ENCODE measurements at regions not wholly inside any gene's neighbourhood (a gene's known extent, or its start where the extent isn't known, plus 50 kb on each side); places are given as distances from the start of the nearest gene placed in this dataset.

GRCh38 chr5:17720071-17720470 is 85.8 kb downstream of the TAF11L14 start:
- H3K27me3 ChIP-seq (replicated peaks; ENCODE audit: insufficient read depth) = no peaks in the 10 kb centered on the region
- TF ChIP-seq CTCF (IDR thresholded peaks at IDR 0.05) = no peak
- no peak overlapping the region for H3K27ac ChIP-seq
- DNase-seq (ENCODE audit: low spot score) (no peak), ATAC-seq (ENCODE audit: insufficient number of reproducible peaks, low FRiP score, low read depth) (no peak)
- H3K9me3 ChIP-seq = no peaks in the 10 kb centered on the region
- H3K4me1 ChIP-seq (ENCODE audit: control insufficient read depth in 1 of 2, low read depth in 2 of 2) = no peaks in the 10 kb centered on the region
- H3K4me3 ChIP-seq = no peak overlapping the region
- H3K36me3 ChIP-seq = no peaks in the 10 kb centered on the region

GRCh38 chr5:17723876-17724275 is 89.6 kb downstream of the TAF11L14 start:
- Histone ChIP-seq H3K4me1 (ENCODE audit: control insufficient read depth in 1 of 2, low read depth in 2 of 2) (no peaks in the 10 kb centered on the region), H3K4me3 (no peak overlapping the region), H3K36me3 (no peaks in the 10 kb centered on the region), H3K27me3 (replicated peaks; ENCODE audit: insufficient read depth) (no peaks in the 10 kb centered on the region), H3K27ac (no peak overlapping the region), H3K9me3 (no peaks in the 10 kb centered on the region)
- DNase-seq (ENCODE audit: low spot score) (no peak), ATAC-seq (ENCODE audit: insufficient number of reproducible peaks, low FRiP score, low read depth) (no peak)
- TF ChIP-seq CTCF (IDR thresholded peaks at IDR 0.05) = no peak

- Histone ChIP-seq H3K36me3 (no peaks in the 10 kb centered on the region), H3K27ac (no peak overlapping the region), H3K27me3 (replicated peaks; ENCODE audit: insufficient read depth) (no peaks in the 10 kb centered on the region), H3K4me3 (no peak overlapping the region), H3K9me3 (no peaks in the 10 kb centered on the region), H3K4me1 (ENCODE audit: control insufficient read depth in 1 of 2, low read depth in 2 of 2) (no peaks in the 10 kb centered on the region)
- TF ChIP-seq CTCF (IDR thresholded peaks at IDR 0.05) = no peak
- ATAC-seq (ENCODE audit: insufficient number of reproducible peaks, low FRiP score, low read depth) (no peak), DNase-seq (ENCODE audit: low spot score) (no peak)
These were observed 92.8 kb downstream of the TAF11L14 start for GRCh38 chr5:17727098-17727497.

- no peaks in the 10 kb centered on the region for H3K36me3 ChIP-seq
- H3K4me1 ChIP-seq (ENCODE audit: control insufficient read depth in 1 of 2, low read depth in 2 of 2) = no peaks in the 10 kb centered on the region
- no peaks in the 10 kb centered on the region for H3K27me3 ChIP-seq (replicated peaks; ENCODE audit: insufficient read depth)
- no peak for ATAC-seq (ENCODE audit: insufficient number of reproducible peaks, low FRiP score, low read depth)
- no peaks in the 10 kb centered on the region for H3K9me3 ChIP-seq
- H3K4me3 ChIP-seq = no peak overlapping the region
- TF ChIP-seq CTCF (IDR thresholded peaks at IDR 0.05) = no peak
- no peak overlapping the region for H3K27ac ChIP-seq
- DNase-seq (ENCODE audit: low spot score) = no peak
These were observed 96.2 kb downstream of the TAF11L14 start for GRCh38 chr5:17730421-17730820.

GRCh38 chr5:17732351-17732923 is 98.2 kb downstream of the TAF11L14 start:
- no peak for TF ChIP-seq CTCF (IDR thresholded peaks at IDR 0.05)
- no peak for DNase-seq (ENCODE audit: low spot score)
- H3K9me3 ChIP-seq = no peaks in the 10 kb centered on the region
- ATAC-seq (ENCODE audit: insufficient number of reproducible peaks, low FRiP score, low read depth) = no peak
- H3K4me1 ChIP-seq (ENCODE audit: control insufficient read depth in 1 of 2, low read depth in 2 of 2) = no peaks in the 10 kb centered on the region
- H3K27ac ChIP-seq = no peak overlapping the region
- H3K36me3 ChIP-seq = no peaks in the 10 kb centered on the region
- H3K27me3 ChIP-seq (replicated peaks; ENCODE audit: insufficient read depth) = no peaks in the 10 kb centered on the region
- no peak overlapping the region for H3K4me3 ChIP-seq
